ENCODE measurements at regions not wholly inside any gene's neighbourhood (a gene's known extent, or its start where the extent isn't known, plus 50 kb on each side); places are given as distances from the start of the nearest gene placed in this dataset.

GRCh38 chr2:114056294-114057143 lies 166.6 kb downstream of the ACTR3 start:
- Mint-ChIP-seq H3K27ac (no peak overlapping the region), H3K27me3 (ENCODE audit: low read depth) (peaks cover 22% of the 10 kb centered on the region), H3K36me3 (no peaks in the 10 kb centered on the region), H3K9me3 (no peaks in the 10 kb centered on the region), H3K4me1 (no peaks in the 10 kb centered on the region), H3K4me3 (no peak overlapping the region)
- TF ChIP-seq CTCF (IDR thresholded peaks at IDR 0.05; ENCODE audit: unreplicated experiment) = no peak
- DNase-seq (ENCODE audit: low spot score in 2 of 2, unreplicated experiment in 2 of 2) = no peak

GRCh38 chr2:114057638-114058037 lies 167.7 kb downstream of the ACTR3 start:
- no peak overlapping the region for H3K4me3 Mint-ChIP-seq
- peaks cover 16% of the 10 kb centered on the region for H3K27me3 Mint-ChIP-seq (ENCODE audit: low read depth)
- H3K9me3 Mint-ChIP-seq = no peaks in the 10 kb centered on the region
- H3K36me3 Mint-ChIP-seq = no peaks in the 10 kb centered on the region
- no peak for DNase-seq (ENCODE audit: low spot score in 2 of 2, unreplicated experiment in 2 of 2)
- H3K27ac Mint-ChIP-seq = no peak overlapping the region
- H3K4me1 Mint-ChIP-seq = no peaks in the 10 kb centered on the region
- TF ChIP-seq CTCF (IDR thresholded peaks at IDR 0.05; ENCODE audit: unreplicated experiment) = no peak

- Mint-ChIP-seq H3K4me1 (no peaks in the 10 kb centered on the region), H3K4me3 (no peak overlapping the region), H3K9me3 (no peaks in the 10 kb centered on the region), H3K27me3 (ENCODE audit: low read depth) (peaks cover 8% of the 10 kb centered on the region), H3K36me3 (no peaks in the 10 kb centered on the region), H3K27ac (no peak overlapping the region)
- no peak for DNase-seq (ENCODE audit: low spot score in 2 of 2, unreplicated experiment in 2 of 2)
- TF ChIP-seq CTCF (IDR thresholded peaks at IDR 0.05; ENCODE audit: unreplicated experiment) = no peak
Measured at GRCh38 chr2:114061566-114062098, 171.7 kb downstream of the ACTR3 start.

- DNase-seq (ENCODE audit: low spot score in 2 of 2, unreplicated experiment in 2 of 2) = no peak
- H3K4me3 Mint-ChIP-seq = no peak overlapping the region
- H3K36me3 Mint-ChIP-seq = no peaks in the 10 kb centered on the region
- H3K9me3 Mint-ChIP-seq = no peaks in the 10 kb centered on the region
- peaks cover 3% of the 10 kb centered on the region for H3K27me3 Mint-ChIP-seq (ENCODE audit: low read depth)
- TF ChIP-seq CTCF (IDR thresholded peaks at IDR 0.05; ENCODE audit: unreplicated experiment) = no peak
- H3K4me1 Mint-ChIP-seq = no peaks in the 10 kb centered on the region
- no peak overlapping the region for H3K27ac Mint-ChIP-seq
Measured at GRCh38 chr2:114063346-114063745, 173.5 kb downstream of the ACTR3 start.

- TF ChIP-seq CTCF (IDR thresholded peaks at IDR 0.05; ENCODE audit: unreplicated experiment) = no peak
- Mint-ChIP-seq H3K4me1 (no peaks in the 10 kb centered on the region), H3K4me3 (no peak overlapping the region), H3K27ac (no peak overlapping the region), H3K9me3 (no peaks in the 10 kb centered on the region), H3K27me3 (ENCODE audit: low read depth) (peaks cover 2% of the 10 kb centered on the region), H3K36me3 (no peaks in the 10 kb centered on the region)
- DNase-seq (ENCODE audit: low spot score in 2 of 2, unreplicated experiment in 2 of 2) = no peak
Measured at GRCh38 chr2:114065731-114066130, 175.8 kb downstream of the ACTR3 start.

Measured in mesothelial cell of epicardium (in vitro differentiated cells).